Mesendoderm (in vitro differentiated cells): ENCODE measurements at regions not wholly inside any gene's neighbourhood (a gene's known extent, or its start where the extent isn't known, plus 50 kb on each side); places are given as distances from the start of the nearest gene placed in this dataset.
"Not testable (repeated sequence)": the region's sequence is repeated elsewhere in the genome, so short reads cannot be mapped to it uniquely, and the experiment has no call there.

Experiments
- DNase-seq: peaks from one replicate; pipeline ENCODE4 v3.0.0; 2013
- H2AK5ac ChIP-seq: 2 replicates; pipeline ENCODE4 v1.6.1; 2013; ENCODE audit warnings: low read length, inconsistent platforms
- H2BK120ac ChIP-seq: 2 replicates; pipeline ENCODE4 v1.6.1; 2013; ENCODE audit warnings: low read depth, mild to moderate bottlenecking, low read length, moderate library complexity, mixed read lengths
- H2BK15ac ChIP-seq: replicated peaks from 2 replicates; pipeline ENCODE4 v1.6.1; 2013; ENCODE audit warnings: low read depth, mild to moderate bottlenecking, moderate library complexity
- H2BK5ac ChIP-seq: 2 replicates; pipeline ENCODE4 v1.6.1; 2013; ENCODE audit warnings: low read length, inconsistent platforms
- H3K18ac ChIP-seq: 2 replicates; pipeline ENCODE4 v1.6.1; 2013; ENCODE audit warnings: mild to moderate bottlenecking, low read length, mixed read lengths
- H3K23ac ChIP-seq: one replicate; pipeline ENCODE4 v1.6.1; 2013; ENCODE audit warnings: low read length
- H3K27ac ChIP-seq: 2 replicates; pipeline ENCODE4 v1.5.1; 2013; ENCODE audit warnings: low read depth, mild to moderate bottlenecking, inconsistent platforms, low read length, moderate library complexity
- H3K27me3 ChIP-seq: 2 replicates; pipeline ENCODE4 v1.6.1; 2013; ENCODE audit warnings: low read length, control low read depth, mild to moderate bottlenecking, inconsistent platforms; ENCODE audit not compliant: insufficient read depth, poor library complexity
- H3K36me3 ChIP-seq: 2 replicates; pipeline ENCODE4 v1.6.1; 2013; ENCODE audit warnings: low read length, inconsistent platforms; ENCODE audit not compliant: control insufficient read depth, insufficient read depth
- H3K4ac ChIP-seq: one replicate; pipeline ENCODE4 v1.6.1; 2013; ENCODE audit warnings: low read depth, mild to moderate bottlenecking, low read length, moderate library complexity
- H3K4me1 ChIP-seq: 2 replicates; pipeline ENCODE4 v1.6.1; 2013; ENCODE audit warnings: low read depth, low read length, inconsistent platforms; ENCODE audit not compliant: control insufficient read depth
- H3K4me2 ChIP-seq: 2 replicates; pipeline ENCODE4 v1.6.1; 2013; ENCODE audit warnings: low read length
- H3K4me3 ChIP-seq: 2 replicates; pipeline ENCODE4 v1.5.1; 2013; ENCODE audit warnings: mild to moderate bottlenecking, low read length
- H3K56ac ChIP-seq: one replicate; pipeline ENCODE4 v1.6.1; 2013; ENCODE audit warnings: low read length
- H3K79me1 ChIP-seq: 2 replicates; pipeline ENCODE4 v1.6.1; 2013; ENCODE audit warnings: low read length, inconsistent platforms
- H3K79me2 ChIP-seq: 2 replicates; pipeline ENCODE4 v1.6.1; 2013; ENCODE audit warnings: mild to moderate bottlenecking, low read length; ENCODE audit not compliant: control insufficient read depth, insufficient read depth
- H3K9ac ChIP-seq: 2 replicates; pipeline ENCODE4 v1.6.1; 2013; ENCODE audit warnings: low read length, inconsistent platforms
- H4K5ac ChIP-seq: one replicate; pipeline ENCODE4 v1.6.1; 2013; ENCODE audit warnings: low read length
- H4K8ac ChIP-seq: one replicate; pipeline ENCODE4 v1.6.1; 2013; ENCODE audit warnings: low read depth, mild to moderate bottlenecking, control low read depth, low read length, moderate library complexity
- WGBS: extraction: QIAGEN DNeasy Blood & Tissue Kit; methylation state at CpG from one replicate; pipeline ENCODE4 v1.1.7; 2013; ENCODE audit warnings: low lambda C conversion rate, missing lambda C conversion rate; ENCODE audit not compliant: insufficient coverage; ENCODE audit errors: extremely low coverage; 5-methylcytosine and 5-hydroxymethylcytosine counted together

- WGBS, result no CpG with 5 or more reads among the region's 12 CpGs
- Histone ChIP-seq H3K4ac (no peak overlapping the region), H3K79me1 (no peaks in the 10 kb centered on the region), H4K5ac (no peak overlapping the region), H3K23ac (no peak overlapping the region), H3K36me3 (no peaks in the 10 kb centered on the region), H3K79me2 (no peaks in the 10 kb centered on the region), H2BK120ac (no peak overlapping the region), H3K4me1 (no peaks in the 10 kb centered on the region), H2BK5ac (no peak overlapping the region), H4K8ac (no peak overlapping the region), H3K4me3 (no peak overlapping the region), H2AK5ac (no peak overlapping the region), H3K27ac (no peak overlapping the region), H2BK15ac (no peak overlapping the region), H3K27me3 (no peaks in the 10 kb centered on the region), H3K4me2 (no peak overlapping the region), H3K18ac (no peak overlapping the region), H3K56ac (no peak overlapping the region), H3K9ac (no peak overlapping the region)
- no peak for DNase-seq
Observed at GRCh38 chr6:854406-855118, 161.6 kb upstream of the EXOC2 start.

GRCh38 chr6:852216-852615 is 159.3 kb upstream of the EXOC2 start:
- not testable (repeated sequence) for H3K4ac ChIP-seq, H3K4me3 ChIP-seq, H4K8ac ChIP-seq, H2BK15ac ChIP-seq, H3K79me1 ChIP-seq, H3K9ac ChIP-seq, DNase-seq, H2BK5ac ChIP-seq, H3K4me1 ChIP-seq, H3K79me2 ChIP-seq, H2AK5ac ChIP-seq, H3K18ac ChIP-seq, H3K56ac ChIP-seq, H2BK120ac ChIP-seq, H3K4me2 ChIP-seq, H4K5ac ChIP-seq, H3K27me3 ChIP-seq, H3K27ac ChIP-seq, H3K23ac ChIP-seq, H3K36me3 ChIP-seq
- no CpG with 5 or more reads among the region's 5 CpGs for WGBS

DNA sequence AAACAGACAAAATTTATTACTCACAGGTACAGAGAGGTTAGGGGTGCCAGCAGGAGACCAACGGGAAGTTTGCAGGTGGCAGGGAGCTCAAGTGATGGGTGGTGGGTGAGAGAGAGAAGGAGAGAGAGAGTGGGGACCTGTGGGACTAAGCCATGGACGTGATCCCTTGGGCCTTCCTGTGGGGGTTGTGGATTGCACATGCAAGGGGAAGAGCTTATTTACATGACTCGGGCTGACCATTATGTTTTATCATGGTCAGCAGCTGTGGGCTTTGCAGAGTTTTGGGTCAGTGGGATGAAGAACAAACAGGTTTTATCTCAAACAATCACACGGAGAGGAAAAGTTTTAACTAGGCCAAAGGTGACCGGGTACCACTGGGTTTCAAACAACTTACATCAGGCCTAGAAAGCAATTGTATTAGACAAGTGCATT is 156.2 kb upstream of the EXOC2 start:
- Histone ChIP-seq H3K36me3 (no peaks in the 10 kb centered on the region), H2BK15ac (no peak overlapping the region), H3K9ac (no peak overlapping the region), H3K4me2 (no peak overlapping the region), H3K79me2 (no peaks in the 10 kb centered on the region), H3K56ac (no peak overlapping the region), H3K4ac (no peak overlapping the region), H3K79me1 (no peaks in the 10 kb centered on the region), H4K5ac (no peak overlapping the region), H3K4me1 (no peaks in the 10 kb centered on the region), H2BK120ac (no peak overlapping the region), H4K8ac (no peak overlapping the region), H3K4me3 (no peak overlapping the region), H2AK5ac (no peak overlapping the region), H2BK5ac (no peak overlapping the region), H3K27me3 (no peaks in the 10 kb centered on the region), H3K23ac (no peak overlapping the region), H3K27ac (no peak overlapping the region), H3K18ac (no peak overlapping the region)
- WGBS, result no CpG with 5 or more reads among the region's 5 CpGs
- DNase-seq, result no peak

- no peak overlapping the region for H3K9ac ChIP-seq
- H3K56ac ChIP-seq, result no peak overlapping the region
- no peaks in the 10 kb centered on the region for H3K4me1 ChIP-seq
- no peak overlapping the region for H3K4me2 ChIP-seq
- H3K4me3 ChIP-seq, result no peak overlapping the region
- no peak overlapping the region for H4K5ac ChIP-seq
- H3K79me2 ChIP-seq, result no peaks in the 10 kb centered on the region
- no peak overlapping the region for H3K18ac ChIP-seq
- no peak overlapping the region for H4K8ac ChIP-seq
- no peak overlapping the region for H2BK15ac ChIP-seq
- H3K79me1 ChIP-seq, result no peaks in the 10 kb centered on the region
- no peaks in the 10 kb centered on the region for H3K36me3 ChIP-seq
- H2BK120ac ChIP-seq, result no peak overlapping the region
- no peak overlapping the region for H3K27ac ChIP-seq
- no CpG with 5 or more reads among the region's 2 CpGs for WGBS
- no peak overlapping the region for H2BK5ac ChIP-seq
- no peak overlapping the region for H2AK5ac ChIP-seq
- H3K23ac ChIP-seq, result no peak overlapping the region
- DNase-seq, result peak; percentile 27
- no peak overlapping the region for H3K4ac ChIP-seq
- H3K27me3 ChIP-seq, result no peaks in the 10 kb centered on the region
Observed at GRCh38 chr6:845566-845965, 152.6 kb upstream of the EXOC2 start.

DNA sequence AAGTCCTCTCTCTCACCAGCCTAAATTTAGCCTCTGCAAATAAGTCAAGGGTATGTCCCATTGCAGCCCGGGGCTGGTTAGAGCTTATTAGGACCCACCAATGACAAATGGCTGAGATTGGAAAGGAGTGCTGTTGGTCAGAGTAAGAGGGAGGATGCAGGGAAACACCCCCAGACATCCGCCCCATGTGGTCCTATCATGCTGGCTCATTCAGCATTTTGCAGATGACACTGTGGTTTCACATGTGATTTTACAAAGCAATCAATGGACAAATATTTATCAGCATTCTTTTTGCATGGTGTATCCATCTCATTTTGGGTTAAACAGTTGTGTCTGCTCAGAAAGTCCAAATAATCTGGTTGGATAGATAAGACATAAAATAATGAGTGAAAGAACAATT is 152.2 kb upstream of the EXOC2 start:
- Histone ChIP-seq H2BK120ac (no peak overlapping the region), H3K79me1 (no peaks in the 10 kb centered on the region), H3K9ac (no peak overlapping the region), H3K4me3 (no peak overlapping the region), H4K8ac (no peak overlapping the region), H3K27ac (no peak overlapping the region), H2AK5ac (no peak overlapping the region), H3K56ac (no peak overlapping the region), H2BK5ac (no peak overlapping the region), H3K23ac (no peak overlapping the region), H3K4ac (no peak overlapping the region), H3K18ac (no peak overlapping the region), H4K5ac (no peak overlapping the region), H3K36me3 (no peaks in the 10 kb centered on the region), H3K4me1 (no peaks in the 10 kb centered on the region), H2BK15ac (no peak overlapping the region), H3K27me3 (no peaks in the 10 kb centered on the region), H3K4me2 (no peak overlapping the region), H3K79me2 (no peaks in the 10 kb centered on the region)
- no CpG with 5 or more reads among the region's 2 CpGs for WGBS
- no peak for DNase-seq

GRCh38 chr6:842141-842540 is 149.2 kb upstream of the EXOC2 start:
- H3K27me3 ChIP-seq, result no peaks in the 10 kb centered on the region
- no peak overlapping the region for H4K8ac ChIP-seq
- H3K4me3 ChIP-seq, result no peak overlapping the region
- H3K36me3 ChIP-seq, result no peaks in the 10 kb centered on the region
- WGBS, result no CpG with 5 or more reads among the region's 9 CpGs
- H2BK15ac ChIP-seq, result no peak overlapping the region
- H3K23ac ChIP-seq, result no peak overlapping the region
- H3K56ac ChIP-seq, result no peak overlapping the region
- no peak overlapping the region for H2BK120ac ChIP-seq
- H2AK5ac ChIP-seq, result no peak overlapping the region
- H2BK5ac ChIP-seq, result no peak overlapping the region
- H3K4me2 ChIP-seq, result no peak overlapping the region
- no peak overlapping the region for H3K4ac ChIP-seq
- H3K9ac ChIP-seq, result no peak overlapping the region
- no peak overlapping the region for H3K18ac ChIP-seq
- no peaks in the 10 kb centered on the region for H3K79me2 ChIP-seq
- no peak overlapping the region for H4K5ac ChIP-seq
- H3K4me1 ChIP-seq, result no peaks in the 10 kb centered on the region
- peak; percentile 21 for DNase-seq
- no peak overlapping the region for H3K27ac ChIP-seq
- H3K79me1 ChIP-seq, result no peaks in the 10 kb centered on the region
